ENCODE measurements at regions not wholly inside any gene's neighbourhood (a gene's known extent, or its start where the extent isn't known, plus 50 kb on each side); places are given as distances from the start of the nearest gene placed in this dataset.

DNA sequence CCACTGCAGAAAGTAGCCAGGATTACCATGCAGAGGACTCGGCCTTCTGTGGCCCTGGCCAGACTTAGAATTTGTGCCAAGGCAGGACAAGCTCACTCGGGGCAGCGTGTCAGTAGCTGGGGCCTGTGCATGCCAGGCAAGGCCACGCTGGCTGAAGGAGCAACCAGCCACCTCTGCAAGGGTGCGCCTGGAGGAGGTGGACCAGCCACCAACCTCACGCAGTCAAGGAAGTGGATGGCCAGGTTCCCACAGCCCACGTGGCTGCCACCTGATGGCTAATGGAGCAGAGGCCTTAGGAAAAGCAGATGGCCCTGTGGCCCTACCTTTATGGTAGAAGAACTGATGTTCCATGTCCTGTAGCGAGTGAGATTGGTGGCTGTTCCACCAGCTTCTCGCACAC lies 107.9 kb downstream of the CCDC74A start:
- no peak overlapping the region for H2BK15ac ChIP-seq (ENCODE audit: low read length)
- H4K5ac ChIP-seq (ENCODE audit: insufficient read length, low read depth, low read length), result no peak overlapping the region
- no peak overlapping the region for H3K4ac ChIP-seq (replicated peaks; ENCODE audit: insufficient read length, low read depth, low read length)
- H2AK5ac ChIP-seq (ENCODE audit: low read depth, low read length), result no peak overlapping the region
- no peaks in the 10 kb centered on the region for H3K23me2 ChIP-seq (ENCODE audit: low read depth, low read length)
- H3K56ac ChIP-seq (replicated peaks; ENCODE audit: insufficient read length, low read depth, low read length), result no peak overlapping the region
- H2BK12ac ChIP-seq (ENCODE audit: low read depth, low read length), result no peak overlapping the region
- H4K91ac ChIP-seq (replicated peaks; ENCODE audit: insufficient read length, low read length), result no peak overlapping the region
- no peak overlapping the region for H3K14ac ChIP-seq (ENCODE audit: insufficient read length)
- H3K18ac ChIP-seq (ENCODE audit: extremely low read depth, low read length), result no peak overlapping the region
- DNase-seq (ENCODE audit: low read depth in 1 of 2, low spot score in 2 of 2), result no peak
- ChIA-PET CTCF (ENCODE audit: partially characterized antibody) (interaction anchor here (1.5 kb wide), 1 partner anchor 46 kb away, joined by 5 read pairs; no protein-coding TSS in a partner anchor), POLR2A (ENCODE audit: partially characterized antibody) (no interaction called here)
- H3K9ac ChIP-seq (replicated peaks in 1 of 4; ENCODE audit: extremely low read depth in 1 of 4, low read depth in 3 of 4, low read length in 3 of 4), result no peak overlapping the region
- FAIRE-seq, result no peak
- no peak overlapping the region for H3K4me3 ChIP-seq (ENCODE audit: extremely low read depth in 1 of 4, insufficient read depth in 2 of 4, low read depth in 3 of 4, low read length in 4 of 4)
- no peak overlapping the region for H3K27ac ChIP-seq (ENCODE audit: low read depth, low read length)
- no peak overlapping the region for H2BK120ac ChIP-seq (replicated peaks; ENCODE audit: low read depth, low read length)
- H2AFZ ChIP-seq (ENCODE audit: low read length), result no peak overlapping the region
- WGBS, 2 experiments (ENCODE audit: extremely low coverage in 1 of 2, insufficient coverage in 1 of 2, insufficient read length in 1 of 2, insufficient replicate concordance in 2 of 2, low coverage in 1 of 2, low lambda C conversion rate in 2 of 2, missing lambda C conversion rate in 1 of 2), result 83% methylated on average over 9 of the region's 9 CpGs; no CpG with 5 or more reads in 1 of the 2 experiments
- H3K36me3 ChIP-seq (ENCODE audit: control insufficient read depth in 2 of 4, insufficient read depth in 4 of 4, low read length in 3 of 4), result no peaks in the 10 kb centered on the region
- no peaks in the 10 kb centered on the region for H3K79me2 ChIP-seq (ENCODE audit: control insufficient read depth in 1 of 2, insufficient read depth in 2 of 2, low read length in 2 of 2)
- no peaks in the 10 kb centered on the region for H3K4me1 ChIP-seq (replicated peaks in 1 of 4; ENCODE audit: control insufficient read depth in 3 of 4, insufficient read depth in 4 of 4, low read length in 3 of 4)
- TF ChIP-seq RXRA (IDR thresholded peaks at IDR 0.05; ENCODE audit: insufficient read depth, low read depth, low read length) (no peak), BCL11A (IDR thresholded peaks at IDR 0.05; ENCODE audit: low read depth in 2 of 2, low read length in 2 of 2) (no peak)
- H4K20me1 ChIP-seq (replicated peaks in 1 of 2; ENCODE audit: control insufficient read depth in 1 of 2, insufficient read depth in 2 of 2, low read length in 2 of 2), result no peaks in the 10 kb centered on the region
- no peak overlapping the region for H2BK5ac ChIP-seq (ENCODE audit: low read depth, low read length)
- no peaks in the 10 kb centered on the region for H3K79me1 ChIP-seq (ENCODE audit: low read depth, low read length)
- H3K23ac ChIP-seq (ENCODE audit: insufficient read length), result no peak overlapping the region
- no peaks in the 10 kb centered on the region for H3K9me3 ChIP-seq (ENCODE audit: insufficient read depth in 2 of 2, low read depth in 1 of 2, low read length in 1 of 2)
- no peak overlapping the region for H3K4me2 ChIP-seq (ENCODE audit: insufficient read depth in 1 of 2, low read depth in 2 of 2, low read length in 2 of 2)
- H4K8ac ChIP-seq (ENCODE audit: extremely low read depth, insufficient read depth, low read length), result no peak overlapping the region
- H2BK20ac ChIP-seq (ENCODE audit: low read length), result no peak overlapping the region
- no peaks in the 10 kb centered on the region for H3K27me3 ChIP-seq (replicated peaks in 1 of 4; ENCODE audit: control insufficient read depth in 3 of 4, extremely low read depth in 1 of 4, insufficient read depth in 3 of 4, low read length in 3 of 4)
